PC-9 (cell line): ENCODE measurements at regions not wholly inside any gene's neighbourhood (a gene's known extent, or its start where the extent isn't known, plus 50 kb on each side); places are given as distances from the start of the nearest gene placed in this dataset.

Experiments used
- BruUV-seq: library from RNA; stranded (reverse); fragments of 400-500 nt; replicated peaks from 2 replicates; lab custom pipeline; 2021; lab: Mats Ljungman, UMichigan
- CTCF ChIA-PET: fragments of 300-600 bp; sonication (Branson Sonifier 250); formaldehyde crosslinking; loops from one replicate; lab custom pipeline; 2022; ENCODE audit warnings: antibody characterized with exemption; lab: Charles Lee
- POLR2A ChIA-PET: fragments of 300-600 bp; sonication (Branson Sonifier 250); formaldehyde crosslinking; loops from one replicate; lab custom pipeline; 2022; ENCODE audit warnings: antibody characterized with exemption; ENCODE audit not compliant: unreplicated experiment; lab: Charles Lee
- DNase-seq, 2 experiments: peaks; one replicate each; pipeline versions ENCODE4 v3.0.0 to v3.0.0-alpha.2; 2015 to 2022; ENCODE audit warnings: mixed read lengths in 1 of 2
- H2AFZ ChIP-seq: fragments of 200-600 bp; sonication (generic); 2 replicates; pipeline ENCODE4 v1.8.1; 2017; ENCODE audit warnings: antibody characterized with exemption
- H3F3A ChIP-seq: fragments of 200-600 bp; sonication (generic); 2 replicates; pipeline ENCODE4 v1.8.1; 2017; ENCODE audit warnings: antibody characterized with exemption, mild to moderate bottlenecking, low read depth; ENCODE audit not compliant: insufficient read depth
- H3K27ac ChIP-seq: fragments of 200-600 bp; sonication (generic); 2 replicates; pipeline ENCODE4 v1.6.1; 2016; ENCODE audit warnings: mixed run types
- H3K27me3 ChIP-seq: fragments of 200-600 bp; sonication (generic); 2 replicates; pipeline ENCODE4 v1.6.1; 2016; ENCODE audit warnings: low read depth, mixed run types; ENCODE audit not compliant: insufficient read depth
- H3K36me3 ChIP-seq: fragments of 200-600 bp; sonication (generic); 2 replicates; pipeline ENCODE4 v1.6.1; 2016; ENCODE audit warnings: low read depth, mixed run types
- H3K4me1 ChIP-seq: fragments of 200-600 bp; sonication (generic); replicated peaks from 2 replicates; pipeline ENCODE4 v1.6.1; 2016; ENCODE audit warnings: mixed run types; ENCODE audit not compliant: insufficient read depth
- H3K4me2 ChIP-seq: fragments of 200-600 bp; sonication (generic); 2 replicates; pipeline ENCODE4 v1.6.1; 2017; ENCODE audit warnings: mixed run types
- H3K4me3 ChIP-seq: fragments of 200-600 bp; sonication (generic); 2 replicates; pipeline ENCODE4 v1.6.1; 2016; ENCODE audit warnings: mixed run types
- H3K79me2 ChIP-seq: fragments of 200-600 bp; sonication (generic); 2 replicates; pipeline ENCODE4 v1.6.1; 2017; ENCODE audit warnings: low read depth, mixed run types
- H3K9me2 ChIP-seq: fragments of 200-600 bp; sonication (generic); 2 replicates; pipeline ENCODE4 v1.8.1; 2017; ENCODE audit warnings: mild to moderate bottlenecking; ENCODE audit not compliant: insufficient read depth
- H3K9me3 ChIP-seq: fragments of 200-600 bp; sonication (generic); 2 replicates; pipeline ENCODE4 v1.8.1; 2016; ENCODE audit warnings: low read depth; ENCODE audit not compliant: insufficient read depth
- H4K20me1 ChIP-seq: fragments of 200-600 bp; sonication (generic); 2 replicates; pipeline ENCODE4 v1.8.1; 2017; ENCODE audit not compliant: insufficient read depth
- EZH2 ChIP-seq: fragments of 200-600 bp; sonication (generic); IDR thresholded peaks from 2 replicates; pipeline ENCODE4 v1.8.0; 2017; ENCODE audit warnings: antibody characterized with exemption, low read depth
- intact Hi-C: fragments of 100-400 bp; cut with micrococcal nuclease; formaldehyde crosslinking; loops from one replicate; pipeline ENCODE4 v1.10.0; 2022; ENCODE audit not compliant: unreplicated experiment
- TF ChIP-seq, protein P1 (sequence below): fragments of 200-600 bp; sonication (generic); conservative IDR thresholded peaks from 2 replicates; pipeline ENCODE4 v1.6.1; 2017; ENCODE audit warnings: mixed run types, antibody characterized with exemption, mild to moderate bottlenecking, moderate library complexity

DNA sequence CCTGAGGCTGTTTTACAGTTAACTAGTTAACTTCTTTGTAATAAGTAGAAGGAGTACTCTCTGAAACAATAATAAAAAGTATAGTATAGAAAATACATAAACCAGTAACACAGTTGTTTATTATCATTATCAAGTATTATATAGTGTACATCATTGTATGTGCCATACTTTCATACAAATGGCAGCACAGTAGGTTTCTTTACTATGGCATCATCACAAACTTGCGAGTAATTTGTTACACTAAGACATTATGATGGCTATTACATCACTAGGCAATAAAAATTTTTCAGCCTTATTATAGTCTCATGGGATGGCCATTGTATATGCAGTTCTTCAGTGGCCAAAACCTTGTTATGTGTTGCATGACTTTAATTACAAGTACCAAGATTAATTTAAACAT is 1376.5 kb upstream of the ADGRL2 start:
- H3K9me2 ChIP-seq: no peaks in the 10 kb centered on the region; the same call in 1 of the 2 replicates
- H3K4me1 ChIP-seq: no peaks in the 10 kb centered on the region
- TF ChIP-seq EZH2: no peak
- TF ChIP-seq, protein P1, sequence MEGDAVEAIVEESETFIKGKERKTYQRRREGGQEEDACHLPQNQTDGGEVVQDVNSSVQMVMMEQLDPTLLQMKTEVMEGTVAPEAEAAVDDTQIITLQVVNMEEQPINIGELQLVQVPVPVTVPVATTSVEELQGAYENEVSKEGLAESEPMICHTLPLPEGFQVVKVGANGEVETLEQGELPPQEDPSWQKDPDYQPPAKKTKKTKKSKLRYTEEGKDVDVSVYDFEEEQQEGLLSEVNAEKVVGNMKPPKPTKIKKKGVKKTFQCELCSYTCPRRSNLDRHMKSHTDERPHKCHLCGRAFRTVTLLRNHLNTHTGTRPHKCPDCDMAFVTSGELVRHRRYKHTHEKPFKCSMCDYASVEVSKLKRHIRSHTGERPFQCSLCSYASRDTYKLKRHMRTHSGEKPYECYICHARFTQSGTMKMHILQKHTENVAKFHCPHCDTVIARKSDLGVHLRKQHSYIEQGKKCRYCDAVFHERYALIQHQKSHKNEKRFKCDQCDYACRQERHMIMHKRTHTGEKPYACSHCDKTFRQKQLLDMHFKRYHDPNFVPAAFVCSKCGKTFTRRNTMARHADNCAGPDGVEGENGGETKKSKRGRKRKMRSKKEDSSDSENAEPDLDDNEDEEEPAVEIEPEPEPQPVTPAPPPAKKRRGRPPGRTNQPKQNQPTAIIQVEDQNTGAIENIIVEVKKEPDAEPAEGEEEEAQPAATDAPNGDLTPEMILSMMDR: no peak
- no peaks in the 10 kb centered on the region for H3K27me3 ChIP-seq
- H3K36me3 ChIP-seq: no peaks in the 10 kb centered on the region
- H3K79me2 ChIP-seq: no peaks in the 10 kb centered on the region
- no peak overlapping the region for H3K4me2 ChIP-seq
- no peaks in the 10 kb centered on the region for H3F3A ChIP-seq
- no peak for DNase-seq
- no peaks in the 10 kb centered on the region for H4K20me1 ChIP-seq
- CTCF ChIA-PET: no interaction called here
- POLR2A ChIA-PET: no interaction called here
- H3K4me3 ChIP-seq: no peak overlapping the region
- no peak overlapping the region for H2AFZ ChIP-seq
- H3K9me3 ChIP-seq: no peaks in the 10 kb centered on the region
- intact Hi-C loops: no loop called here
- BruUV-seq: no TSS peak
- no peak overlapping the region for H3K27ac ChIP-seq

- Histone ChIP-seq H3K4me1 (no peaks in the 10 kb centered on the region), H3K36me3 (no peaks in the 10 kb centered on the region), H3K79me2 (no peaks in the 10 kb centered on the region), H3K4me3 (no peak overlapping the region), H3K27me3 (no peaks in the 10 kb centered on the region), H3K9me3 (no peaks in the 10 kb centered on the region), H3F3A (no peaks in the 10 kb centered on the region), H3K9me2 (peaks cover 4% of the 10 kb centered on the region; the same call in 1 of the 2 replicates), H3K27ac (no peak overlapping the region), H3K4me2 (no peak overlapping the region), H4K20me1 (no peaks in the 10 kb centered on the region), H2AFZ (no peak overlapping the region)
- DNase-seq: no peak
- ChIA-PET POLR2A (no interaction called here), CTCF (no interaction called here)
- BruUV-seq: no TSS peak
- no peak for TF ChIP-seq EZH2
- TF ChIP-seq, protein P1: no peak
- intact Hi-C loops: no loop called here
Observed at GRCh38 chr1:80418134-80418533, 1382.6 kb upstream of the ADGRL2 start.

DNA sequence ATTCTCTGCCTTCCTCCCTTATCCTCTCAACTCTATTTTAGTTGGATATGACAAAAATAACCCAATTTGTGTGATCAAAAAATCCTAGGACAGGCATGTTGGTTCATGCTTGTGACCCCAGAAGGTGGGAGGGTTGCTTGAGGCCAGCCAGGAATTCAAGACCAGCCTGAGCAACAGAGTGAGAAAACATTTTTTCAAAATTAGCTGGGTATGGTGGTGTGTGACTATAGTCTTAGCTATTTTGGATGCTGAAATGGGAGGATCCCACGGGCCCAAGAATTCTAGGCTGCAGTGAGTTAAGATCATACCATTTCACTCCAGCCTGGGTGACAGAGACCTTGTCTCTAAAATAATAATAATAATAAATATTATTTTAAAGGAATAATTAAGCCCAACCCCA is 1383.1 kb upstream of the ADGRL2 start:
- 0 out of 2 replicates have a peak overlapping the region, but pooled peaks have one; percentile 32 for H2AFZ ChIP-seq
- POLR2A ChIA-PET: interaction anchor here (0.6 kb wide), 1 partner anchor 1182 kb away, joined by 3 read pairs; no protein-coding TSS in a partner anchor

More for the DNA sequence above, 1383.1 kb upstream of the ADGRL2 start:
- Histone ChIP-seq H3K4me3 (no peak overlapping the region), H3K27ac (no peak overlapping the region), H3K4me2 (no peak overlapping the region), H3K9me2 (peaks cover 4% of the 10 kb centered on the region; the same call in 1 of the 2 replicates), H4K20me1 (no peaks in the 10 kb centered on the region), H3K27me3 (no peaks in the 10 kb centered on the region), H3K36me3 (no peaks in the 10 kb centered on the region), H3K79me2 (no peaks in the 10 kb centered on the region), H3K9me3 (no peaks in the 10 kb centered on the region), H3F3A (no peaks in the 10 kb centered on the region), H3K4me1 (no peaks in the 10 kb centered on the region)
- CTCF ChIA-PET: no interaction called here
- DNase-seq: no peak
- TF ChIP-seq, protein P1: no peak
- TF ChIP-seq EZH2: no peak
- no TSS peak for BruUV-seq
- intact Hi-C loops: no loop called here
